HL-60 (cell line): ENCODE measurements at regions not wholly inside any gene's neighbourhood (a gene's known extent, or its start where the extent isn't known, plus 50 kb on each side); places are given as distances from the start of the nearest gene placed in this dataset.

ENCODE experiments used
- DNase-seq, 2 experiments: peaks; one replicate each; pipeline ENCODE4 v3.0.0-alpha.2; 2010 to 2020; ENCODE audit warnings: low read depth in 1 of 2, low spot score in 1 of 2
- H3K27ac ChIP-seq: fragments of 250-450 bp; sonication (Bioruptor Pico); replicated peaks from 2 replicates; pipeline ENCODE4 v1.5.1; 2020; ENCODE audit warnings: mild to moderate bottlenecking, moderate library complexity
- H3K27me3 ChIP-seq: fragments of 250-450 bp; sonication (Bioruptor Pico); 2 replicates; pipeline ENCODE4 v1.5.1; 2021; ENCODE audit warnings: mild to moderate bottlenecking, moderate library complexity; ENCODE audit not compliant: insufficient read depth, poor library complexity, severe bottlenecking
- H3K4me3 ChIP-seq: replicated peaks from 2 replicates; pipeline ENCODE4 v1.5.1; 2011; ENCODE audit warnings: mild to moderate bottlenecking, control low read depth, low read length; ENCODE audit not compliant: insufficient read depth
- GABPA ChIP-seq: IDR thresholded peaks from 2 replicates; pipeline ENCODE4 v1.6.1; 2012; ENCODE audit warnings: low read depth
- POLR2AphosphoS5 ChIP-seq: IDR thresholded peaks from 2 replicates; pipeline ENCODE4 v1.6.1; 2012; ENCODE audit warnings: low read depth
- REST ChIP-seq: IDR thresholded peaks from 2 replicates; pipeline ENCODE4 v1.6.1; 2012; ENCODE audit warnings: low read depth; ENCODE audit not compliant: insufficient replicate concordance
- SPI1 ChIP-seq: IDR thresholded peaks from 2 replicates; pipeline ENCODE4 v1.6.1; 2012; ENCODE audit warnings: low read depth, mild to moderate bottlenecking, borderline replicate concordance
- TF ChIP-seq, protein P1 (sequence below): IDR thresholded peaks from one replicate; pipeline ENCODE4 v1.5.1; 2011; ENCODE audit warnings: low read length, control low read depth, inconsistent platforms; ENCODE audit not compliant: insufficient read depth

DNA sequence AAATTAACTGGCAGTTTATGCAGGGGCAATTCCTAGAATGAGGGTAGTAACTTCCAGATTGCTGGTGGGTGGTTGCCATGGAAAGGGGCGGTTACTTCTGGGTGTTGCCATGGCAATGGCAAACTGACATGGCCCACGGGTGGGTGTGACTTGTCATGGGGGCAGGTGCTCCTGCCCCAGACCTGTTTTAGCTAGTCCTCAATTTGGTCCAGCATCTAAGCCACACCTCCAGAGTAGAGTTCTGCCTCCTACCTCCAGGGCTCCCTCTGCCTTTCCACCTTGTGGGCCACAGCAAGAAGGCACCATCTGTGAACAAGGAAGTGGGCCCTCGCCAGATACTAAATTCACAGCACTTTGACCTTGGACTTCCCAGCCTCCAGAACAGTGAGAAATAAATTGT is 148.7 kb downstream of the TFCP2L1 start:
- Histone ChIP-seq H3K27ac (no peak overlapping the region), H3K27me3 (no peaks in the 10 kb centered on the region), H3K4me3 (no peak overlapping the region)
- TF ChIP-seq, protein P1, sequence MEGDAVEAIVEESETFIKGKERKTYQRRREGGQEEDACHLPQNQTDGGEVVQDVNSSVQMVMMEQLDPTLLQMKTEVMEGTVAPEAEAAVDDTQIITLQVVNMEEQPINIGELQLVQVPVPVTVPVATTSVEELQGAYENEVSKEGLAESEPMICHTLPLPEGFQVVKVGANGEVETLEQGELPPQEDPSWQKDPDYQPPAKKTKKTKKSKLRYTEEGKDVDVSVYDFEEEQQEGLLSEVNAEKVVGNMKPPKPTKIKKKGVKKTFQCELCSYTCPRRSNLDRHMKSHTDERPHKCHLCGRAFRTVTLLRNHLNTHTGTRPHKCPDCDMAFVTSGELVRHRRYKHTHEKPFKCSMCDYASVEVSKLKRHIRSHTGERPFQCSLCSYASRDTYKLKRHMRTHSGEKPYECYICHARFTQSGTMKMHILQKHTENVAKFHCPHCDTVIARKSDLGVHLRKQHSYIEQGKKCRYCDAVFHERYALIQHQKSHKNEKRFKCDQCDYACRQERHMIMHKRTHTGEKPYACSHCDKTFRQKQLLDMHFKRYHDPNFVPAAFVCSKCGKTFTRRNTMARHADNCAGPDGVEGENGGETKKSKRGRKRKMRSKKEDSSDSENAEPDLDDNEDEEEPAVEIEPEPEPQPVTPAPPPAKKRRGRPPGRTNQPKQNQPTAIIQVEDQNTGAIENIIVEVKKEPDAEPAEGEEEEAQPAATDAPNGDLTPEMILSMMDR, result no peak
- TF ChIP-seq REST (no peak), GABPA (no peak), POLR2AphosphoS5 (no peak), SPI1 (no peak)
- DNase-seq, result no peak

DNA sequence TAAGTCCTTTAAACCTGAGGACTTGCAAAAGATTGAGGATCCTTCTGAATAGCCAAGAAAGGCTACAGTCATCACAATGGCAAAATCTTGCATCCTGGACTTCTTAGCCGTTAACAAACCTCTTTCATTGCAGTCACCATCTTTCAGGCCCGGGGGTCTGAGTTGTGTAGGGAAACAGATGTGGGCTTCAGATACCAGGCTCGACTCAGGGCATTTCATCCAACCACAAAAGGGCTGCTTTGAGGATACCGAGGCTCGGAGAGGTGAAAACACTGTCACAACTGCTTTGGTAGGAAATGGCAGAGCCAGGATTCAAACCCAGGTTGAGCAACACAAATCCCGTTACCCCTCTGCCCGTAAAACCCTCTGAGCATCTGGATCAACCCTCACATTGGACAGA is 147.4 kb downstream of the TFCP2L1 start:
- TF ChIP-seq GABPA (no peak), SPI1 (no peak), POLR2AphosphoS5 (no peak), REST (no peak)
- TF ChIP-seq, protein P1, result no peak
- no peak for DNase-seq
- no peak overlapping the region for H3K4me3 ChIP-seq

GRCh38 chr2:121140734-121141133 is 144.3 kb downstream of the TFCP2L1 start:
- TF ChIP-seq GABPA (no peak), POLR2AphosphoS5 (no peak), SPI1 (no peak), REST (no peak)
- TF ChIP-seq, protein P1, result no peak
- no peaks in the 10 kb centered on the region for H3K27me3 ChIP-seq
- no peak overlapping the region for H3K4me3 ChIP-seq
- DNase-seq, result no peak
- no peak overlapping the region for H3K27ac ChIP-seq

More for the DNA sequence above, 147.4 kb downstream of the TFCP2L1 start:
- no peak overlapping the region for H3K27ac ChIP-seq
- no peaks in the 10 kb centered on the region for H3K27me3 ChIP-seq
